ACC112 (cell line): ENCODE measurements at regions not wholly inside any gene's neighbourhood (a gene's known extent, or its start where the extent isn't known, plus 50 kb on each side); places are given as distances from the start of the nearest gene placed in this dataset.

Experiments used
- H2AFZ ChIP-seq: fragments of 200-600 bp; sonication (generic); one replicate; pipeline ENCODE4 v1.6.0; 2017; ENCODE audit warnings: antibody characterized with exemption, low read length; ENCODE audit not compliant: unreplicated experiment
- H3K27ac ChIP-seq: fragments of 200-600 bp; sonication (generic); 2 replicates; pipeline ENCODE4 v1.5.1; 2014; ENCODE audit warnings: low read depth, mild to moderate bottlenecking, antibody characterized with exemption, low read length, moderate library complexity
- H3K27me3 ChIP-seq: fragments of 200-600 bp; sonication (generic); 2 replicates; pipeline ENCODE4 v1.6.1; 2014; ENCODE audit warnings: mild to moderate bottlenecking, antibody characterized with exemption, low read length, moderate library complexity, mixed read lengths; ENCODE audit not compliant: insufficient read depth
- H3K36me3 ChIP-seq: fragments of 200-600 bp; sonication (generic); 2 replicates; pipeline ENCODE4 v1.6.1; 2016; ENCODE audit warnings: mild to moderate bottlenecking, antibody characterized with exemption, low read length, moderate library complexity, mixed read lengths; ENCODE audit not compliant: insufficient read depth
- H3K4me1 ChIP-seq: fragments of 200-600 bp; sonication (generic); one replicate; pipeline ENCODE4 v1.6.1; 2016; ENCODE audit warnings: low read length, mixed read lengths; ENCODE audit not compliant: insufficient read depth, unreplicated experiment, control insufficient read depth
- H3K4me3 ChIP-seq: fragments of 200-600 bp; sonication (generic); 2 replicates; pipeline ENCODE4 v1.5.1; 2014; ENCODE audit warnings: mild to moderate bottlenecking, low read depth, low read length
- H3K79me2 ChIP-seq: fragments of 200-600 bp; sonication (generic); one replicate; pipeline ENCODE4 v1.6.0; 2016; ENCODE audit warnings: low read length; ENCODE audit not compliant: control insufficient read depth, unreplicated experiment, insufficient read depth

GRCh38 chr18:52008330-52008729 is 331.7 kb upstream of the DCC start:
- no peak overlapping the region for H2AFZ ChIP-seq
- H3K27me3 ChIP-seq: no peaks in the 10 kb centered on the region
- H3K36me3 ChIP-seq: no peaks in the 10 kb centered on the region
- H3K4me1 ChIP-seq: no peaks in the 10 kb centered on the region
- no peaks in the 10 kb centered on the region for H3K79me2 ChIP-seq
- no peak overlapping the region for H3K4me3 ChIP-seq
- H3K27ac ChIP-seq: no peak overlapping the region

- no peak overlapping the region for H3K4me3 ChIP-seq
- no peaks in the 10 kb centered on the region for H3K79me2 ChIP-seq
- H3K27me3 ChIP-seq: no peaks in the 10 kb centered on the region
- no peaks in the 10 kb centered on the region for H3K4me1 ChIP-seq
- H3K27ac ChIP-seq: no peak overlapping the region
- H2AFZ ChIP-seq: no peak overlapping the region
- H3K36me3 ChIP-seq: no peaks in the 10 kb centered on the region
Observed at GRCh38 chr18:52008736-52009135, 331.3 kb upstream of the DCC start.

DNA sequence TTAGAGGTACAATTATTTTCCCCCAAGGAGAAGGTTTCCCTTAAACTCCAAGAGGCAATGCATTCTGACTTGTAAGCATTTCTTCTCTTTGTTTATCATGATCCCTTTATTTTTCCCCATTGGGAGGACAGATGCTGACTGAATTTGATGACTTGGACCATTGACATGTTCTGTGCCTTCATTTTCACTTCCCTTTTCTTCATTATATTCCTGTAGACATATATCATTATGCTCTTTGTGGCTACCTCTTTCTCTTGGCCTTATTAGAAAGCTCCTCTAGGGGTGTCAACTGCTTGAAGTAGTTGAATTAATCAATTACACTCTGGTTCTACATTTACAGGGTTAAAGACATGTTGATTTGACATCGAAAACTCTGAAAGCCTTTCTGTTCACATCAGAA is 330.0 kb upstream of the DCC start:
- no peaks in the 10 kb centered on the region for H3K27me3 ChIP-seq
- H3K4me1 ChIP-seq: no peaks in the 10 kb centered on the region
- no peak overlapping the region for H3K27ac ChIP-seq
- H2AFZ ChIP-seq: no peak overlapping the region
- H3K79me2 ChIP-seq: no peaks in the 10 kb centered on the region
- H3K36me3 ChIP-seq: no peaks in the 10 kb centered on the region
- H3K4me3 ChIP-seq: no peak overlapping the region

- Histone ChIP-seq H3K27me3 (no peaks in the 10 kb centered on the region), H3K79me2 (no peaks in the 10 kb centered on the region), H3K4me3 (no peak overlapping the region), H2AFZ (no peak overlapping the region), H3K4me1 (no peaks in the 10 kb centered on the region), H3K36me3 (no peaks in the 10 kb centered on the region), H3K27ac (no peak overlapping the region)
Observed at GRCh38 chr18:52045946-52046675, 293.9 kb upstream of the DCC start.

DNA sequence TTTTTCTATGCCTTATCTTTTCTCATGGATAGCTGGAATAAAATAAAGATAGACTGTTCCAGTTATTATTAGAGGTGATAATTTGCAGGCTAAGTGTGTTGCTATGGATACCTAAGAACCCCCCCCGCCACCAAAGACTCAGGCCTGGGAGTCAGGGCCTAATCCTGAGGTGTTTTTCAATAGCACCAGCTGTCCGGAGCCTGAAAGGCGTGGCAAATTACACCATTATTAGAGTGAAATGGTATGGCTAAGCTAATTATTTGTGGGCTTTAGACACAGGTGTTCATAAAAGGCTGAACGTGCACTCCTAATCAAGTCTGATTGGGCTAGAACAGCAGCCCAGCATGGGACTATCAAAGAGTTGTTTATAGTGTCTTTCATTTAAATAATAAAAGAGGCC is 293.2 kb upstream of the DCC start:
- H3K27ac ChIP-seq: no peak overlapping the region
- no peak overlapping the region for H2AFZ ChIP-seq
- no peaks in the 10 kb centered on the region for H3K27me3 ChIP-seq
- no peak overlapping the region for H3K4me3 ChIP-seq
- H3K79me2 ChIP-seq: no peaks in the 10 kb centered on the region
- no peaks in the 10 kb centered on the region for H3K36me3 ChIP-seq
- H3K4me1 ChIP-seq: no peaks in the 10 kb centered on the region

- Histone ChIP-seq H3K79me2 (no peaks in the 10 kb centered on the region), H3K4me3 (no peak overlapping the region), H3K27me3 (no peaks in the 10 kb centered on the region), H3K27ac (no peak overlapping the region), H3K36me3 (no peaks in the 10 kb centered on the region), H3K4me1 (no peaks in the 10 kb centered on the region), H2AFZ (no peak overlapping the region)
Observed at GRCh38 chr18:52054324-52054723, 285.7 kb upstream of the DCC start.

DNA sequence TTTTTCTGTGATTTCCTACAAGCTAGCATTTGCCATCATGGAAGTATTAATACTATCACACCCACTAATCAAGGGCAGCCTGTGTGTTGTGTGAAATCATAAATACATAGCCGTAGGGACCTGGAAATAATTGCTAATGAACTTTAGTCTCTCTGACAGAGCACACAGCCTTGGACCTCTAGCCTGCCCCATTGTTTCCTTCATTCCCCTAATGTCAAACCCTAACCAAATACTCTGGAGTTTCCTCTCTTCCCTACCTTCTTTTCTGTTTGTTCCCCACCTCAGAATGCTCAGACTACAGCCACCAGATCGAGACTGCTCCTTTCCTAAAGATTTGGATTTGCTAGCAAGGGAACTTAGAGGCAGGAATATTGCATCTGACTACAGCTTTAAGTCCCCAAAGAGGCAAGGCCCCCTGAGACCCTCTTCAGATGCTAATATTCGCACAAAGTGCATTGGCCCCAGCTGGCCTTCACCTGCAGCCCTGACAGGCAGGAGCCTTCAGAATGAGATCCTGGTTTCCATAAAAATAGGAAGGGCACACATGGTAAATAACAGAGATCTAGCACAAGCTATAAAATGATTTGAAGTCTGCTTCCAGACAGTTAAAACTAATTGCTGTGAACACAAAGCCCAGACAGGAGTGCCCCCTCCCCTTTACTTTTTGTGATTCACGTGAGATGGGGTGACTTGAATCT is 279.2 kb upstream of the DCC start:
- Histone ChIP-seq H3K4me3 (no peak overlapping the region), H3K36me3 (no peaks in the 10 kb centered on the region), H3K4me1 (no peaks in the 10 kb centered on the region), H3K27me3 (no peaks in the 10 kb centered on the region), H2AFZ (no peak overlapping the region), H3K27ac (no peak overlapping the region), H3K79me2 (no peaks in the 10 kb centered on the region)

GRCh38 chr18:52063923-52064322 is 276.1 kb upstream of the DCC start:
- no peaks in the 10 kb centered on the region for H3K4me1 ChIP-seq
- no peaks in the 10 kb centered on the region for H3K36me3 ChIP-seq
- H3K27me3 ChIP-seq: no peaks in the 10 kb centered on the region
- H3K4me3 ChIP-seq: no peak overlapping the region
- no peak overlapping the region for H3K27ac ChIP-seq
- H3K79me2 ChIP-seq: no peaks in the 10 kb centered on the region
- no peak overlapping the region for H2AFZ ChIP-seq

DNA sequence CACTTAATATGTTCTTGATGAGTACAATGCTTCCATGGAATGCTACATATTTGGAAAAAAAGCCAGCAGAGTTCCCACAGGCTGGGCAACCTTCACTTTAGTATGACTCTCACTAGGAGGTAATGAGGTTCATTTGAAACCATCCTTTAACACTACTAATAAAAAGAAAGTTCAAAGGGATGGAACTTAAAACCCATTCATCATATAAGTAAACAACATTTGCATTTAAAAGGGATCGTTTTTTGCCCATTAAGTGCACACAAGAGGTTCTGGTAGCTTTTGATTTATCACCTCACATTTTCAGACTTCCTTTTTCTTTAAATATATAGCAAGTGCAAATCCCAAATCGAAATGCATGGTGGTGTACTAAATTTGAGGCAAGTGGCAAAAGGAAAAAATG is 270.8 kb upstream of the DCC start:
- no peaks in the 10 kb centered on the region for H3K27me3 ChIP-seq
- no peak overlapping the region for H3K27ac ChIP-seq
- H3K4me1 ChIP-seq: no peaks in the 10 kb centered on the region
- H3K79me2 ChIP-seq: no peaks in the 10 kb centered on the region
- H3K4me3 ChIP-seq: no peak overlapping the region
- H2AFZ ChIP-seq: no peak overlapping the region
- no peaks in the 10 kb centered on the region for H3K36me3 ChIP-seq

- Histone ChIP-seq H3K36me3 (no peaks in the 10 kb centered on the region), H3K27me3 (no peaks in the 10 kb centered on the region), H3K4me1 (no peaks in the 10 kb centered on the region), H3K79me2 (no peaks in the 10 kb centered on the region), H3K27ac (no peak overlapping the region), H2AFZ (no peak overlapping the region), H3K4me3 (no peak overlapping the region)
Observed at GRCh38 chr18:52070291-52070756, 269.7 kb upstream of the DCC start.
